ENCODE measurements at regions not wholly inside any gene's neighbourhood (a gene's known extent, or its start where the extent isn't known, plus 50 kb on each side); places are given as distances from the start of the nearest gene placed in this dataset.

DNA sequence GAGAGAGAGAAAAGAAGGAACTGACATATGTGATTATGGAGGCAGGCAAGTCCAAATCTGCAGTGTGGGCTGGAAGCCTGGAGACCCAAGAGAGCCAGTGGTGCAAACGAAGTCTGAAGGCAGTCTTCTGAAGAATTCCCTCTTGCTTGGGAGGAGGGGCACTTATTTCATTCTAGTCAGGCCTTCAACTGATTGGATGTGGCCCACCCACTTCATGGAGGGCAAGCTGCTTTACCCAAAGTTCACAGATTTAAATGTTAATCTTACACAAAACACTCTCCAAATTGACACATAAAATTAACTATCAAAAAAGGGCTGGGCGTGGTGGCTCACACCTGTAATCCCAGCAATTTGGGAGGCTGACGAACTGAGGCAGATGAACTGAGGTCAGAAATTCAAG, 103.5 kb upstream of the RAB3GAP2 start:
- Histone ChIP-seq H3K4me3 (ENCODE audit: control insufficient read depth in 2 of 3, extremely low read depth in 1 of 3, insufficient read depth in 2 of 3, low read depth in 1 of 3, low read length in 3 of 3) (no peak overlapping the region), H3K4me2 (ENCODE audit: control insufficient read depth, extremely low read depth, insufficient read depth, low read depth, low read length) (no peak overlapping the region), H2AFZ (ENCODE audit: control insufficient read depth, low read length) (no peak overlapping the region), H3K9me3 (ENCODE audit: control insufficient read depth, low read depth, low read length) (peaks cover 2% of the 10 kb centered on the region), H4K20me1 (ENCODE audit: control insufficient read depth, extremely low read depth, insufficient read depth, low read length) (no peaks in the 10 kb centered on the region), H3K27ac (ENCODE audit: control insufficient read depth, insufficient read depth, low read length) (no peak overlapping the region), H3K4me1 (ENCODE audit: control insufficient read depth, extremely low read depth, insufficient read depth, low read length) (peaks cover 4% of the 10 kb centered on the region), H3K27me3 (ENCODE audit: control insufficient read depth, extremely low read depth, insufficient read depth, low read length) (no peaks in the 10 kb centered on the region), H3K9ac (ENCODE audit: control insufficient read depth, extremely low read depth, insufficient read depth, low read length) (no peak overlapping the region), H3K36me3 (ENCODE audit: control insufficient read depth in 2 of 2, extremely low read depth in 1 of 2, insufficient read depth in 2 of 2, low read length in 2 of 2) (no peaks in the 10 kb centered on the region), H3K9me1 (ENCODE audit: control insufficient read depth, extremely low read depth, insufficient read depth, low read length) (no peaks in the 10 kb centered on the region), H3K79me2 (ENCODE audit: control insufficient read depth, insufficient read depth, low read length) (no peaks in the 10 kb centered on the region)
- no peak for FAIRE-seq
- dilution Hi-C loops (cut with MboI; ENCODE audit: extremely low pct_ligation_motif_present, low sequenced_read_pairs), result no loop called here
- no peak for TF ChIP-seq EZH2 (IDR thresholded peaks at IDR 0.05; ENCODE audit: low read length)
- TF ChIP-seq, protein P1, sequence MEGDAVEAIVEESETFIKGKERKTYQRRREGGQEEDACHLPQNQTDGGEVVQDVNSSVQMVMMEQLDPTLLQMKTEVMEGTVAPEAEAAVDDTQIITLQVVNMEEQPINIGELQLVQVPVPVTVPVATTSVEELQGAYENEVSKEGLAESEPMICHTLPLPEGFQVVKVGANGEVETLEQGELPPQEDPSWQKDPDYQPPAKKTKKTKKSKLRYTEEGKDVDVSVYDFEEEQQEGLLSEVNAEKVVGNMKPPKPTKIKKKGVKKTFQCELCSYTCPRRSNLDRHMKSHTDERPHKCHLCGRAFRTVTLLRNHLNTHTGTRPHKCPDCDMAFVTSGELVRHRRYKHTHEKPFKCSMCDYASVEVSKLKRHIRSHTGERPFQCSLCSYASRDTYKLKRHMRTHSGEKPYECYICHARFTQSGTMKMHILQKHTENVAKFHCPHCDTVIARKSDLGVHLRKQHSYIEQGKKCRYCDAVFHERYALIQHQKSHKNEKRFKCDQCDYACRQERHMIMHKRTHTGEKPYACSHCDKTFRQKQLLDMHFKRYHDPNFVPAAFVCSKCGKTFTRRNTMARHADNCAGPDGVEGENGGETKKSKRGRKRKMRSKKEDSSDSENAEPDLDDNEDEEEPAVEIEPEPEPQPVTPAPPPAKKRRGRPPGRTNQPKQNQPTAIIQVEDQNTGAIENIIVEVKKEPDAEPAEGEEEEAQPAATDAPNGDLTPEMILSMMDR (optimal IDR thresholded peaks at IDR 0.05 in 1 of 3, IDR thresholded peaks at IDR 0.05 in 1 of 3, conservative IDR thresholded peaks at IDR 0.05 in 1 of 3; ENCODE audit: extremely low read depth in 1 of 3, insufficient read depth in 2 of 3, low read length in 3 of 3), result no peak
- DNase-seq (ENCODE audit: low read depth, low spot score), result no peak

DNA sequence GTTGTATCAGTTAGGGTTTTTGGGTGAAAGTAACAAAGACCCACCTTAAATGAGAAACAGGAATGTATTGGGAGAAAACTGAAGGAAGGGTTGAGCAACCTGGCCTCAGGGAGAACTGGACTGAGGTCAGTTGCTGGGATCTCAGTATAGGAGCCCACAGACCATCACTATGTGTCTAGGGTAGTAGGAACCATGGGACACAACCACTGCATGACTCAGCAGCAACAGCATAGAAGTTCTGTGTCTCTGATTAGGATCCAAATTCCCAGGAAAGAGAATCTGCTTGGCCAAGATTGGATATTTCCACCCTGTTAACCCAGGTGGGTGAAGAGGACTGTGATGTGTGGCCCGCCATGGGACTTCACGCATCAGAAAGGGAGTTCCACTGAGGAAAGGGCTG, 102.2 kb upstream of the RAB3GAP2 start:
- Histone ChIP-seq H4K20me1 (ENCODE audit: control insufficient read depth, extremely low read depth, insufficient read depth, low read length) (peaks cover 2% of the 10 kb centered on the region), H3K4me3 (ENCODE audit: control insufficient read depth in 2 of 3, extremely low read depth in 1 of 3, insufficient read depth in 2 of 3, low read depth in 1 of 3, low read length in 3 of 3) (no peak overlapping the region), H3K27me3 (ENCODE audit: control insufficient read depth, extremely low read depth, insufficient read depth, low read length) (no peaks in the 10 kb centered on the region), H3K9ac (ENCODE audit: control insufficient read depth, extremely low read depth, insufficient read depth, low read length) (no peak overlapping the region), H3K4me2 (ENCODE audit: control insufficient read depth, extremely low read depth, insufficient read depth, low read depth, low read length) (no peak overlapping the region), H3K4me1 (ENCODE audit: control insufficient read depth, extremely low read depth, insufficient read depth, low read length) (peaks cover 17% of the 10 kb centered on the region), H3K9me3 (ENCODE audit: control insufficient read depth, low read depth, low read length) (no peaks in the 10 kb centered on the region), H3K9me1 (ENCODE audit: control insufficient read depth, extremely low read depth, insufficient read depth, low read length) (peaks cover 2% of the 10 kb centered on the region), H3K79me2 (ENCODE audit: control insufficient read depth, insufficient read depth, low read length) (no peaks in the 10 kb centered on the region), H2AFZ (ENCODE audit: control insufficient read depth, low read length) (no peak overlapping the region), H3K27ac (ENCODE audit: control insufficient read depth, insufficient read depth, low read length) (no peak overlapping the region), H3K36me3 (ENCODE audit: control insufficient read depth in 2 of 2, extremely low read depth in 1 of 2, insufficient read depth in 2 of 2, low read length in 2 of 2) (no peaks in the 10 kb centered on the region)
- dilution Hi-C loops (cut with MboI; ENCODE audit: extremely low pct_ligation_motif_present, low sequenced_read_pairs), result no loop called here
- no peak for FAIRE-seq
- no peak for TF ChIP-seq EZH2 (IDR thresholded peaks at IDR 0.05; ENCODE audit: low read length)
- TF ChIP-seq, protein P1 (optimal IDR thresholded peaks at IDR 0.05 in 1 of 3, IDR thresholded peaks at IDR 0.05 in 1 of 3, conservative IDR thresholded peaks at IDR 0.05 in 1 of 3; ENCODE audit: extremely low read depth in 1 of 3, insufficient read depth in 2 of 3, low read length in 3 of 3), result no peak
- DNase-seq (ENCODE audit: low read depth, low spot score), result no peak
